Gastrocnemius medialis (tissue), 4 donors: ENCODE measurements at regions not wholly inside any gene's neighbourhood (a gene's known extent, or its start where the extent isn't known, plus 50 kb on each side); places are given as distances from the start of the nearest gene placed in this dataset.

Experiments
- ATAC-seq, 2 donors: fragments of 150-250 bp; one replicate each; pipeline ENCODE4 v1.9.1; 2016
- DNase-seq, 2 donors: peaks; one replicate each; pipeline ENCODE4 v3.0.0-alpha.2; 2019
- H3K27ac ChIP-seq, 4 donors: fragments of 200-600 bp; sonication (generic); 1 replicate in 1 of 4; 2 replicates in 3 of 4; pipeline ENCODE4 v1.5.1; 2016 to 2018; ENCODE audit warnings: mild to moderate bottlenecking in 2 of 4, moderate library complexity in 1 of 4
- H3K27me3 ChIP-seq, 3 donors: fragments of 200-600 bp; sonication (generic) in 2 of 3; 1 replicate in 1 of 3; 2 replicates in 2 of 3; pipeline versions ENCODE4 v1.5.1 to v1.6.0; 2016 to 2019; ENCODE audit warnings: mild to moderate bottlenecking in 1 of 3, moderate library complexity in 1 of 3
- H3K36me3 ChIP-seq, 2 donors: fragments of 200-600 bp; sonication (generic) in 1 of 2; one replicate each; pipeline ENCODE4 v1.5.1; 2017 to 2018
- H3K4me1 ChIP-seq, 2 donors: fragments of 200-600 bp; sonication (generic) in 1 of 2; one replicate each; pipeline ENCODE4 v1.5.1; 2016 to 2017; ENCODE audit warnings: mild to moderate bottlenecking in 2 of 2
- H3K4me3 ChIP-seq, 4 donors: fragments of 200-600 bp; sonication (generic) in 3 of 4; 1 replicate in 1 of 4; 2 replicates in 3 of 4; pipeline ENCODE4 v1.5.1; 2016 to 2019; ENCODE audit warnings: mild to moderate bottlenecking in 2 of 4
- H3K9me3 ChIP-seq, 3 donors: fragments of 200-600 bp; sonication (generic) in 2 of 3; 1 replicate in 1 of 3; 2 replicates in 2 of 3; pipeline ENCODE4 v1.5.1; 2016 to 2019
- POLR2A ChIP-seq, 2 donors: fragments of 450-650 bp; IDR thresholded peaks; one replicate each; pipeline ENCODE4 v1.6.1; 2017; ENCODE audit warnings: antibody characterized with exemption in 2 of 2, mild to moderate bottlenecking in 2 of 2, moderate library complexity in 2 of 2
- in situ Hi-C, 4 donors: fragments of 200-750 bp; cut with MboI; loops; one replicate each; pipeline versions ENCODE4 v1.15.0 to v1.8.0; 2017; ENCODE audit warnings: low sequenced_read_pairs in 4 of 4
- intact Hi-C: fragments of 100-400 bp; cut with DNase I; formaldehyde crosslinking; loops from one replicate; pipeline ENCODE4 v1.15.1; 2023; ENCODE audit warnings: low total_unique reads
- TF ChIP-seq, protein P1 (sequence below), 5 experiments: fragments of 450-650 bp in 3 of 5; fragments of 200-600 bp in 2 of 5; sonication (generic) in 2 of 5; IDR thresholded peaks in 4 of 5; conservative IDR thresholded peaks in 1 of 5; 1 replicate in 4 of 5; 2 replicates in 1 of 5; pipeline ENCODE4 v1.5.1; 2016 to 2019; ENCODE audit warnings: antibody characterized with exemption in 5 of 5, mild to moderate bottlenecking in 3 of 5, moderate library complexity in 3 of 5

DNA sequence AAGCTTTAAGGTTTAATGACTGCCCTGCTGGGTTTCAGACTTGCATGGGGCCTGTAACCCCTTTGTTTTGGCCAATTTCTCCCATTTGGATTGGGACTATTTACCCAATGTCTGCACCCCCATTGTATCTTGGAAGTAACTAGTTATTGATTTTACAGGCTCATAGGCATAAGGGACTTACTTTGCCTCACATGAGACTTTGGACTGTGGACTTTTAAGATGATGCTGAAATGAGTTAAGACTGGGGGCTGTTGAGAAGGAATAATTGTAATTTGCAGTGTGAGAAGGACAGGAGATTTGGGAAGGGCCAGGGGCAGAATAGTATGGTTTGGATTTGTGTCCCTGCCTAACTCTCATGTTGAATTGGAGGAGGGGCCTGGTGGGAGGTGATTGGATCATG, 260.7 kb downstream of the SNCA start:
- ATAC-seq: no peak
- no peak for DNase-seq
- H3K4me3 ChIP-seq: no peak overlapping the region
- no peaks in the 10 kb centered on the region for H3K4me1 ChIP-seq
- in situ Hi-C loops (no loop called here), intact Hi-C loops (no loop called here)
- TF ChIP-seq POLR2A (IDR thresholded peaks at IDR 0.05): no peak
- TF ChIP-seq, protein P1, sequence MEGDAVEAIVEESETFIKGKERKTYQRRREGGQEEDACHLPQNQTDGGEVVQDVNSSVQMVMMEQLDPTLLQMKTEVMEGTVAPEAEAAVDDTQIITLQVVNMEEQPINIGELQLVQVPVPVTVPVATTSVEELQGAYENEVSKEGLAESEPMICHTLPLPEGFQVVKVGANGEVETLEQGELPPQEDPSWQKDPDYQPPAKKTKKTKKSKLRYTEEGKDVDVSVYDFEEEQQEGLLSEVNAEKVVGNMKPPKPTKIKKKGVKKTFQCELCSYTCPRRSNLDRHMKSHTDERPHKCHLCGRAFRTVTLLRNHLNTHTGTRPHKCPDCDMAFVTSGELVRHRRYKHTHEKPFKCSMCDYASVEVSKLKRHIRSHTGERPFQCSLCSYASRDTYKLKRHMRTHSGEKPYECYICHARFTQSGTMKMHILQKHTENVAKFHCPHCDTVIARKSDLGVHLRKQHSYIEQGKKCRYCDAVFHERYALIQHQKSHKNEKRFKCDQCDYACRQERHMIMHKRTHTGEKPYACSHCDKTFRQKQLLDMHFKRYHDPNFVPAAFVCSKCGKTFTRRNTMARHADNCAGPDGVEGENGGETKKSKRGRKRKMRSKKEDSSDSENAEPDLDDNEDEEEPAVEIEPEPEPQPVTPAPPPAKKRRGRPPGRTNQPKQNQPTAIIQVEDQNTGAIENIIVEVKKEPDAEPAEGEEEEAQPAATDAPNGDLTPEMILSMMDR (IDR thresholded peaks at IDR 0.05 in 4 of 5, conservative IDR thresholded peaks at IDR 0.05 in 1 of 5): no peak
- no peak overlapping the region for H3K27ac ChIP-seq
- H3K36me3 ChIP-seq: no peaks in the 10 kb centered on the region
- no peaks in the 10 kb centered on the region for H3K9me3 ChIP-seq
- no peaks in the 10 kb centered on the region for H3K27me3 ChIP-seq

DNA sequence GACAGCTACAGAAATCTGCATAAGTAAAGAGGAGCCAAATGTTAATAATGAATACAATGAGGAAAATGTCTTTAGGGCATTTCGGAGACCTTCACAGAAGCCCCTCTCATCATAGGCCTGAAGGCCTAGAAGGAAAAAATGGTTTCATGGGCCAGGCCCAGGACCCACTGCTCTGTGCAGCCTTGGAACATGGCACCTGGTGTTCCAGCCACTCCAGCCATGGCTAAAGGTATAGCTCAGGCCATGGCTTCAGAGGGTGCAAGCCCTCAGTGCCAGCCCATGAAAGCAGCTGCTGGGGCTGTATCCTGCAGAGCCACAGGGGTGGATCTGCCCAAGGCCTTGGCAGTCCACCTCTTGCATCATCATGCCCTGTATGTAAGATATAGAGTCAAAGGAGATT, 261.1 kb downstream of the SNCA start:
- no peak for ATAC-seq
- no peak overlapping the region for H3K4me3 ChIP-seq
- no peaks in the 10 kb centered on the region for H3K27me3 ChIP-seq
- no peaks in the 10 kb centered on the region for H3K9me3 ChIP-seq
- H3K27ac ChIP-seq: no peak overlapping the region
- in situ Hi-C loops (no loop called here), intact Hi-C loops (no loop called here)
- no peak for DNase-seq
- no peaks in the 10 kb centered on the region for H3K36me3 ChIP-seq
- no peaks in the 10 kb centered on the region for H3K4me1 ChIP-seq
- TF ChIP-seq, protein P1 (IDR thresholded peaks at IDR 0.05 in 4 of 5, conservative IDR thresholded peaks at IDR 0.05 in 1 of 5): no peak
- TF ChIP-seq POLR2A (IDR thresholded peaks at IDR 0.05): no peak

DNA sequence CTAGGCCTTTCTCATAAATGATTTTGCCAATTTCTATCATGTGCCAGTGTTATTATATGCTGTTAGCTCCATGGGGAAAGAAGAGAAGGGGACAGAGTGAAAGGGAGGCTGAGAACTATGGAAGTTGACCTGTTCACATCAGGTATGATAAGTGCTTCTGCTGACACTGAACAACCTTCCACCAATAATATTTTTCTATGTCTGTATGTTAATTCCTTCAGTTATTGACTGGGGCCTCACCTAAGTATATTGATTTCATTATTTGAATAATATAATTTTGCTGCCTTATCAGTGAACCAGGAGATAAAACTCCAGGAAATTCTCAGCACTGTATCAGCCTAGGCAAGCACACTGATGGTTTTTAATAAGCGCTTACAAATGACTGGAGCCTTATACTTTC, 262.8 kb downstream of the SNCA start:
- no peaks in the 10 kb centered on the region for H3K27me3 ChIP-seq
- ATAC-seq (no peak), DNase-seq (no peak)
- TF ChIP-seq POLR2A (IDR thresholded peaks at IDR 0.05): no peak
- TF ChIP-seq, protein P1 (IDR thresholded peaks at IDR 0.05 in 4 of 5, conservative IDR thresholded peaks at IDR 0.05 in 1 of 5): no peak
- H3K4me1 ChIP-seq: no peaks in the 10 kb centered on the region
- in situ Hi-C loops: no loop called here
- intact Hi-C loops: no loop called here
- H3K4me3 ChIP-seq: no peak overlapping the region
- no peaks in the 10 kb centered on the region for H3K36me3 ChIP-seq
- no peak overlapping the region for H3K27ac ChIP-seq
- H3K9me3 ChIP-seq: no peaks in the 10 kb centered on the region

DNA sequence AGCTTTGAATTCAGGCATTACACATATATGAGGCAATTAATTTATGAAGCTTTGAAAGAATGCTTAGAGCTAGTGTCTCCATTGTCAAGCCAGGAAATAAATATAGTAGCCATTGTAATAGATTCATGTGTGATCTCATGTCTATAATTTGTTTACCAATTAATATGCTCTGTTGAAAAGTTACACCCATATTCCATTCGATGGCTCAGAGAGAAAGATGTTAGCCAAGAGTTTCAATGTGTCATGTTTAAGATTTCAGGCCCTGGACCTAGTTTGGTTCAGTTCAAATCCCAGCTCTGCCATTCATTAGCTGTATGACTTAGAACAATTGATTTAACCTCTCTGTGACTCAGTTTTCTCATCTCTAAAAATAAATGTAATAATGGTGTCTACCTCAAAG, 263.3 kb downstream of the SNCA start:
- no peak for DNase-seq
- intact Hi-C loops (no loop called here), in situ Hi-C loops (no loop called here)
- H3K4me1 ChIP-seq: no peaks in the 10 kb centered on the region
- no peaks in the 10 kb centered on the region for H3K9me3 ChIP-seq
- H3K27ac ChIP-seq: no peak overlapping the region
- TF ChIP-seq, protein P1 (IDR thresholded peaks at IDR 0.05 in 4 of 5, conservative IDR thresholded peaks at IDR 0.05 in 1 of 5): no peak
- TF ChIP-seq POLR2A (IDR thresholded peaks at IDR 0.05): no peak
- ATAC-seq: no peak
- H3K36me3 ChIP-seq: no peaks in the 10 kb centered on the region
- H3K27me3 ChIP-seq: no peaks in the 10 kb centered on the region
- H3K4me3 ChIP-seq: no peak overlapping the region

DNA sequence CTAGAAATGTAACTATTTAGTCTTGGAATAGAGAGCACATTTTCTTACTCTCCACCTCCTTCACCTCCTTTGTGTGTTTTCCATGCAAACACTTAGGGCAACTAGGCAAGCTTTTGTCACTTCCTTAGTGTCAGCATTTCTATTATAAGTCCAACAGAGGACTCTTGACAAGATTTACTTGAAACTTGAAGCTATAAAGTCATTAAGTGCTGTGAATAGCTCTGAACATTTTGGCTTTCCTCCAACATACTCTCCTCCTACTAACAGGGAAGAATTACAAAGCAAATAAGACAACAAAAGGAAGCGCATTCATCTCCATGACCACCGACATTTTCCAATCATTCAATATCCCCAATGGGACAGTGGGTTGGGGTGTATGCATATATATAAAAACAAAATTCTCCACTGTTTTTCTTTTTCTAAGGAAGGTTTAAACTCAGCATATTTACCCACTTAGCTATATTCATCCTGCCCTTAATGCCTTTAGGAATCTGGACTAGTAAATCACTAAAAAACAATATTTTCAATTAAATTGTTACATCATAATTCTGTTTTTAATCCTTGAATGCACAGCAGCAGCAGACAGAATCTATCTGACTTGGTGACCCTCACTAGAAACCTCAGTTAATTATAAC, 264.6 kb downstream of the SNCA start:
- Histone ChIP-seq H3K27ac (no peak overlapping the region), H3K9me3 (no peaks in the 10 kb centered on the region), H3K4me3 (no peak overlapping the region), H3K4me1 (no peaks in the 10 kb centered on the region), H3K36me3 (no peaks in the 10 kb centered on the region), H3K27me3 (no peaks in the 10 kb centered on the region)
- intact Hi-C loops: no loop called here
- no peak for DNase-seq
- in situ Hi-C loops: no loop called here
- TF ChIP-seq POLR2A (IDR thresholded peaks at IDR 0.05): no peak
- TF ChIP-seq, protein P1 (IDR thresholded peaks at IDR 0.05 in 4 of 5, conservative IDR thresholded peaks at IDR 0.05 in 1 of 5): no peak
- ATAC-seq: no peak
